ENCODE measurements at regions not wholly inside any gene's neighbourhood (a gene's known extent, or its start where the extent isn't known, plus 50 kb on each side); places are given as distances from the start of the nearest gene placed in this dataset.

DNA sequence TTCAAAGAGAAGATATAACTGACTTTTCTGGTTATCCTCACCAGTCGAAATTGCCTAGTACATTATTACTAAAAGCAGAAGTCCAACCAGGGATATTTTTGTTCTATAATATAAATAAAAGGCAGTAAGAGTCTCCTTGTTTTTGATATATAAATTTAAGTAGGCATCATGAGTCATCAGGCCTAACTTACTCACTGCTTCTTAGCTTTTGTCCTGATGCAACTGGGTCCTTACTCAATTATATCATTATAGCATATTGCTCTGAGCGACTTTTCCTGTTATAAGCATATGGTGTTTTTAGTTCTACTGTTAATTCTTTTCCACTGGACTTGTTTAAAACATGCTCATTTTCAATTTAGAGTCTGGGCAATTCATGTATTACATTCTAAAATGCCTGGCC lies 910.1 kb downstream of the MCTP2 start:
- Mint-ChIP-seq H3K36me3 (ENCODE audit: low read depth) (no peaks in the 10 kb centered on the region), H3K27me3 (ENCODE audit: insufficient read depth, low read depth, poor library complexity) (peaks cover 4% of the 10 kb centered on the region), H3K4me1 (no peaks in the 10 kb centered on the region), H3K9me3 (no peaks in the 10 kb centered on the region), H3K27ac (no peak overlapping the region), H3K4me3 (no peak overlapping the region)
- Histone ChIP-seq H3K36me3 (ENCODE audit: insufficient read depth) (no peaks in the 10 kb centered on the region), H4K20me1 (replicated peaks; ENCODE audit: insufficient read depth) (no peaks in the 10 kb centered on the region), H2AFZ (no peak overlapping the region), H3K4me1 (ENCODE audit: insufficient read depth) (no peaks in the 10 kb centered on the region), H3K27ac (ENCODE audit: low read depth) (no peak overlapping the region), H3K79me2 (replicated peaks; ENCODE audit: insufficient read depth) (no peaks in the 10 kb centered on the region), H3K9me2 (ENCODE audit: insufficient read depth) (0 out of 2 replicates have a peak, but pooled peaks cover under 1% of the 10 kb centered on the region), H3K27me3 (ENCODE audit: insufficient read depth) (no peaks in the 10 kb centered on the region), H3F3A (replicated peaks; ENCODE audit: low read depth) (no peaks in the 10 kb centered on the region), H3K4me3 (no peak overlapping the region), H3K4me2 (no peak overlapping the region)
- no peak for TF ChIP-seq EZH2 (IDR thresholded peaks at IDR 0.05; ENCODE audit: low read depth, unreplicated experiment)
- ATAC-seq (no peak), DNase-seq (ENCODE audit: low spot score) (no peak)

- Histone ChIP-seq H3F3A (replicated peaks; ENCODE audit: low read depth) (no peaks in the 10 kb centered on the region), H3K4me3 (no peak overlapping the region), H3K4me1 (ENCODE audit: insufficient read depth) (no peaks in the 10 kb centered on the region), H3K27ac (ENCODE audit: low read depth) (no peak overlapping the region), H3K36me3 (ENCODE audit: insufficient read depth) (no peaks in the 10 kb centered on the region), H2AFZ (no peak overlapping the region), H4K20me1 (replicated peaks; ENCODE audit: insufficient read depth) (no peaks in the 10 kb centered on the region), H3K27me3 (ENCODE audit: insufficient read depth) (no peaks in the 10 kb centered on the region), H3K79me2 (replicated peaks; ENCODE audit: insufficient read depth) (no peaks in the 10 kb centered on the region), H3K9me2 (ENCODE audit: insufficient read depth) (no peaks in the 10 kb centered on the region), H3K4me2 (no peak overlapping the region)
- no peak for TF ChIP-seq JUNB (IDR thresholded peaks at IDR 0.05; ENCODE audit: unreplicated experiment)
- TF ChIP-seq CTCF (conservative IDR thresholded peaks at IDR 0.05; ENCODE audit: low read depth in 2 of 2) = no peak
- no peak for TF ChIP-seq EZH2phosphoT487 (IDR thresholded peaks at IDR 0.05; ENCODE audit: unreplicated experiment)
- Mint-ChIP-seq H3K27ac (no peak overlapping the region), H3K36me3 (ENCODE audit: low read depth) (no peaks in the 10 kb centered on the region), H3K9me3 (no peaks in the 10 kb centered on the region), H3K4me1 (no peaks in the 10 kb centered on the region), H3K27me3 (ENCODE audit: insufficient read depth, low read depth, poor library complexity) (peaks cover 4% of the 10 kb centered on the region), H3K4me3 (no peak overlapping the region)
- ATAC-seq (no peak), DNase-seq (ENCODE audit: low spot score) (no peak)
Measured at GRCh38 chr15:95142531-95142930, 911.2 kb downstream of the MCTP2 start.

DNA sequence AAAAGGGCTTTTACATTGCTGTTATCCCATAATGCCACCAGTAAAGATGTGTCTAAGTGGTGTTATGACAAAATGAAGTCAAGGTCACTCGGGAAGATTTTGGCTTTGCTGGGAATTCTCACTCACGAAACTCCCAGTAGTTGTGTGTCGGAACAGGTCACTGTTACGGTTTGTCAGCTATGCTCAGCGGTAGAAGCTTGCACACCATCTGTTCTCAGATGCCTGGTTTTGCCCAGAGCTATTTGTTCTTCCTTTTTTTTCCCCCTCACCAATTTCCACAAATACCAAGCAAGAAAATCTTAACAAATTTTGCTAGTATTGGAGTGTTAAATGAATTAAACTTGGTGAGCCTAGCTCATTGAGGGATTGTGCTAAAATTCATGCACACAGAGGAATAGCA lies 915.1 kb downstream of the MCTP2 start:
- no peaks in the 10 kb centered on the region for H4K20me1 ChIP-seq (replicated peaks; ENCODE audit: insufficient read depth)
- no peaks in the 10 kb centered on the region for H3K79me2 ChIP-seq (replicated peaks; ENCODE audit: insufficient read depth)
- H3K27ac Mint-ChIP-seq = no peak overlapping the region
- H3K4me3 Mint-ChIP-seq = no peak overlapping the region
- no peaks in the 10 kb centered on the region for H3K4me1 Mint-ChIP-seq
- H3K4me3 ChIP-seq = no peak overlapping the region
- H3K4me1 ChIP-seq (ENCODE audit: insufficient read depth) = no peaks in the 10 kb centered on the region
- DNase-seq (ENCODE audit: low spot score) (no peak), ATAC-seq (no peak)
- no peaks in the 10 kb centered on the region for H3K36me3 Mint-ChIP-seq (ENCODE audit: low read depth)
- no peak overlapping the region for H3K27ac ChIP-seq (ENCODE audit: low read depth)
- no peaks in the 10 kb centered on the region for H3K9me2 ChIP-seq (ENCODE audit: insufficient read depth)
- no peak overlapping the region for H2AFZ ChIP-seq
- no peaks in the 10 kb centered on the region for H3K36me3 ChIP-seq (ENCODE audit: insufficient read depth)
- no peaks in the 10 kb centered on the region for H3F3A ChIP-seq (replicated peaks; ENCODE audit: low read depth)
- H3K4me2 ChIP-seq = no peak overlapping the region
- H3K27me3 ChIP-seq (ENCODE audit: insufficient read depth) = no peaks in the 10 kb centered on the region
- H3K27me3 Mint-ChIP-seq (ENCODE audit: insufficient read depth, low read depth, poor library complexity) = peaks cover 2% of the 10 kb centered on the region
- no peaks in the 10 kb centered on the region for H3K9me3 Mint-ChIP-seq
- TF ChIP-seq ETS1 (IDR thresholded peaks at IDR 0.05) (no peak), POLR2AphosphoS5 (IDR thresholded peaks at IDR 0.05; ENCODE audit: low read depth) (no peak), JUNB (IDR thresholded peaks at IDR 0.05; ENCODE audit: unreplicated experiment) (no peak), ZNF114 (CRISPR knock-in tag; IDR thresholded peaks at IDR 0.05) (no peak), STAT1 (IDR thresholded peaks at IDR 0.05; ENCODE audit: unreplicated experiment) (no peak), EZH2phosphoT487 (IDR thresholded peaks at IDR 0.05; ENCODE audit: unreplicated experiment) (no peak), CTCF (conservative IDR thresholded peaks at IDR 0.05; ENCODE audit: low read depth in 2 of 2) (no peak)
- TF ChIP-seq, protein P1, sequence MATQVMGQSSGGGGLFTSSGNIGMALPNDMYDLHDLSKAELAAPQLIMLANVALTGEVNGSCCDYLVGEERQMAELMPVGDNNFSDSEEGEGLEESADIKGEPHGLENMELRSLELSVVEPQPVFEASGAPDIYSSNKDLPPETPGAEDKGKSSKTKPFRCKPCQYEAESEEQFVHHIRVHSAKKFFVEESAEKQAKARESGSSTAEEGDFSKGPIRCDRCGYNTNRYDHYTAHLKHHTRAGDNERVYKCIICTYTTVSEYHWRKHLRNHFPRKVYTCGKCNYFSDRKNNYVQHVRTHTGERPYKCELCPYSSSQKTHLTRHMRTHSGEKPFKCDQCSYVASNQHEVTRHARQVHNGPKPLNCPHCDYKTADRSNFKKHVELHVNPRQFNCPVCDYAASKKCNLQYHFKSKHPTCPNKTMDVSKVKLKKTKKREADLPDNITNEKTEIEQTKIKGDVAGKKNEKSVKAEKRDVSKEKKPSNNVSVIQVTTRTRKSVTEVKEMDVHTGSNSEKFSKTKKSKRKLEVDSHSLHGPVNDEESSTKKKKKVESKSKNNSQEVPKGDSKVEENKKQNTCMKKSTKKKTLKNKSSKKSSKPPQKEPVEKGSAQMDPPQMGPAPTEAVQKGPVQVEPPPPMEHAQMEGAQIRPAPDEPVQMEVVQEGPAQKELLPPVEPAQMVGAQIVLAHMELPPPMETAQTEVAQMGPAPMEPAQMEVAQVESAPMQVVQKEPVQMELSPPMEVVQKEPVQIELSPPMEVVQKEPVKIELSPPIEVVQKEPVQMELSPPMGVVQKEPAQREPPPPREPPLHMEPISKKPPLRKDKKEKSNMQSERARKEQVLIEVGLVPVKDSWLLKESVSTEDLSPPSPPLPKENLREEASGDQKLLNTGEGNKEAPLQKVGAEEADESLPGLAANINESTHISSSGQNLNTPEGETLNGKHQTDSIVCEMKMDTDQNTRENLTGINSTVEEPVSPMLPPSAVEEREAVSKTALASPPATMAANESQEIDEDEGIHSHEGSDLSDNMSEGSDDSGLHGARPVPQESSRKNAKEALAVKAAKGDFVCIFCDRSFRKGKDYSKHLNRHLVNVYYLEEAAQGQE (IDR thresholded peaks at IDR 0.05; ENCODE audit: unreplicated experiment) = no peak
